ENCODE measurements at regions not wholly inside any gene's neighbourhood (a gene's known extent, or its start where the extent isn't known, plus 50 kb on each side); places are given as distances from the start of the nearest gene placed in this dataset.
"Not testable (repeated sequence)": the region's sequence is repeated elsewhere in the genome, so short reads cannot be mapped to it uniquely, and the experiment has no call there.

DNA sequence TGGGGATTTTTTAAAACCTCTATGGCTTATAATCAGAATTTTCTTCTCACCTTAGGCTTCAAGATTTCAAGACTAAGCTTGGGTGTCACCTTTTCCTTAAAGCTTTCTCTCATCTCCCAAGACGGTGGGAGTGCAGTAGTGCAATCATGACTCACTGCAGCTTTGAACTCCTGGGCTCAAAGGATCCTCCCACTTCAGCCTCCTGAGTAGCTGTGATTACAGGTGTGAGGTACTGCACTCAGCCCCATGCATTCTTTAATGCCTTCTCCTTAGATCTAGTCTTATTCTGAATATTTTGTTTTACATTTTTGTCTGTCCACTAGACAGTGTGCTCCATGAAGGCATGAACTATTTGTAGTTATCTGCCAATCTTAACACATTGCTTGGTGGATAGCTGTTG lies 55.7 kb upstream of the FAT3 start:
- no peak for DNase-seq

DNA sequence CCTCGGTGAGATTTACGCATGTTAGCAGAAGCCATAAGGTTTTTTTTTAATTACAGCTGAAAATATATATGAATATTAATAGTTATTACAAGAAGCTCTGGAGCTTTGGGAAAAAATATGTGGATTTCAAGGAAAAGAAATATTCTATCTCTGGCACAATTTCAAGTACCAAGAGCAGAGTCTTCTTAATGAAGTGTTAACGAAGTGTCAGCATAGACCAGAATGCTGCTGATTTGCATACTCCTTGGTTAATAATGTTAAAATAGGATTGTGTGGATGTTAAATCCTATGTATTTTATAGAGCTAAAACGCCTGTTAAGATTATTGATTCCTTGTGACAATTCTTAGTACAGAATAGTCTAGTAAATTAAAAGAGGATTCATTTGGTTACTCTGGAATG lies 57.0 kb upstream of the FAT3 start:
- no peak for DNase-seq

DNA sequence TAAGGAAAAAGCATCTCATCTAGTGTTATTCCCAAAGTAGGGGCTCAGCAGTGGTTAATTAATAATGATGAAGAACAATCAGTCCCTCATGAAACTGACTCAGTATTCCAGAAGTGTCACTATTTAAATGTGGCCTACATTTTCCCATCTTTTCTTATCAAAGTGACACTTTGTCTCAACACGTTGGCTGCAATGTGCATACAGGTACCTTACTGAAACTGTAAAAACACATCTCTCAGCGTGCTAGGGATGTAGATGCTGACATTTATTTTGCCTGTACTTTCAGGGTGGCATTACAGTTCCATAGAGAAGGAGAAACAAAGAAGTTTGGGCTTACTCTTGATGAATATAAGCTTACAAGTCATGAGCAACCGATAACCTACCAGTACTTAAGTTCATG lies 58.3 kb upstream of the FAT3 start:
- no peak for DNase-seq

DNA sequence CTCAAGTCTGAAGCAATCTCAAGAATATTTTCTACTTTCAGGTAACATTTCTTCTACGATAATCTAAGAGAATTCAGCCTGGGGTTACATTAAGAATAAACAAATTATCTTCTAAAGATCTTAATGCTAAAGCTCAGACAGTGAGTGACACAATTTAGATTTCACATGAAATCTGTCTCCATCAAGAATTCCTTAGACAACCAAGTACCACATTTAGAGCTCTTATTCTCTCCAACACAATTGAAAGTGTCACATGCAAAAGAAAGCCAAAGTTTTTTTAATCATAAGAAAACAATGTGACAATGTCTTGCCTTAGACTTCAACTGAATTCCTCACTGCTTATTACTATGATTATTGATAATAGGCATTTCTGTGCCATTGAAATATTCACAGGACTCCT lies 60.7 kb upstream of the FAT3 start:
- DNase-seq: no peak

DNA sequence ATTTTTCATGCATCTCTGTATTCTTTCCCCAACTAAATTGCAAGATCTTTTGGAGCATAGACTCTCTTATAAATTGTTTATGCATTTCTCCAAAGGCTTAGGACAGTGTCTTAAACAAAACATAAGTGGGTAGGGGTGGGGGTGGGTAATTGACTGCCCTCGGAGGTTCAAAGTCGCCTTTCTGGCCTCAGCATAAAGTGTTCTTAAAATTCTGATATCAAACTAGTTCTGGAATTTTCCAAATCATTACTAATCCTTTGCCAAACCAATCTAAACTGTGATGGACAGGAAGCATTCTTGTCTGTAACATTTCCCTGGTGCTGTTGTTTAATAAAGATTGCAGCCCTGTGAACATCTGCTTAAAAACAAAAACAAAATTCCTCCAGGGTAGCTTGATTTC lies 61.8 kb upstream of the FAT3 start:
- DNase-seq: no peak

DNA sequence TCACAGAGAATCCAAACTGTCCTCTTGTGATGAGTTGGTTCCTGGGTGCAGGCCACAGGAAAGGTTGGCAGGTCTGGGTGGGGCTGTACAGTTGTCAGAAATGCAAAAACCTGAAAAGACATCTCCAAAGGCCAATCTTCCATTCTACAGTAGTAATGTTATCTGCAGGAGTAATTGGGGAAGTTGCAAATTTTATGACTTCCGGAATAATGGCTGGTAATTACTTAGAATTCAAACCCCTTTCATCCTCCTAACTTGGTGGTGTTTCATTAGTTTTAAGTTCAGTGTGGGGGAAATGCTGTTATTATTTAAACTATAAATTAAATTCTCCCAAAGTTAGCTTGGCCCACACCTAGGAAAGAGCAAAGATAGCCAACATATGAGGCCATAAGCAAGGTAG lies 64.7 kb upstream of the FAT3 start:
- DNase-seq: no peak

DNA sequence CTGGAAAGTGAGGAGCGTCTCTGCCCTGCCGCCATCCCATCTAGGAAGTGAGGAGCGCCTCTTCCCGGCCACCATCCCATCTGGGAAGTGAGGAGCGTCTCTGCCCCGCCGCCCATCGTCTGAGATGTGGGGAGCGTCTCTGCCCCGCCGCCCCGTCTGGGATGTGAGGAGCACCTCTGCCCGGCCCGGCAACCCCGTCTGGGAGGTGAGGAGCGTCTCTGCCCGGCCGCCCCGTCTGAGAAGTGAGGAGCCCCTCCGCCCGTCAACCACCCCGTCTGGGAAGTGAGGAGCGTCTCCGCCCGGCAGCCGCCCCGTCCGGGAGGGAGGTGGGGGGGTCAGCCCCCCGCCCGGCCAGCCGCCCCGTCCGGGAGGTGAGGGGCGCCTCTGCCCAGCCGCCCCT lies 67.2 kb upstream of the FAT3 start:
- not testable (repeated sequence) for DNase-seq

DNA sequence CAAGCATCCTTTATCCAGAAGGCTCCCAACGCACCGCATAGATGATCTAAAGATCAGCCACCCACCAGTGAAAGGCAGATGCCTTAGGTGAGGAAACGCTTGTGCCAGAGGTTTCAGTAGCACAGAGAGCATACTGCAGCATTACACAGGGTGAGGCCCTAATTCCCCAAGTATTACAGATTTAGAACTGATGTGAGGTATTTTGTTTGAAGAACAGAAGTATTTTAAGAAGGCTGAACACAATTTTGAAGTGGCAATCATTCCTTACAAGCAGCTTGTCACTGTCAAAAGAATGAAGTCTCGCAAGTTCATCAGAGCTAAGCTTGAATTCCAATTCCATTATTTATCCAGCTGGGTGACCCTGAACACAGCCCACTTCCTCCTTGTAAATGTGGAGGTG lies 70.0 kb upstream of the FAT3 start:
- no peak for DNase-seq

DNA sequence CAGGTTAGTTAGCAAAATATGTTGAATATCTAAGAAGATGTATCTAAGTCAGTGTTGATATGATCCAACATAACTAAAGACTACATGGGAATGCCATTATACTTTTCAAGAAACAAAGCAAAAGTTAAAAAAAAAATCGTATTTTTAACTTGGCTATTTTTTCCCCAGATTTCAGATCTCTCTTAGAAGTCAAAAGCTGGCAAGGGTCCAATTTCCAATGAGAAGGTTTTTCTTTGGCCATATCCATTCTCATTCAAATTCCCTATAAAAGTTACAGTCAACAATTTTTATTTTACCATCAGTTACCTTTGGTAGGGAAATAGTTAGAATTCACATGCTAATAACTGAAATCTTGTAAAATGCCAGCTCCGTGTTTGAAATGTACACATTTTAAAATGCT lies 70.5 kb upstream of the FAT3 start:
- no peak for DNase-seq

DNA sequence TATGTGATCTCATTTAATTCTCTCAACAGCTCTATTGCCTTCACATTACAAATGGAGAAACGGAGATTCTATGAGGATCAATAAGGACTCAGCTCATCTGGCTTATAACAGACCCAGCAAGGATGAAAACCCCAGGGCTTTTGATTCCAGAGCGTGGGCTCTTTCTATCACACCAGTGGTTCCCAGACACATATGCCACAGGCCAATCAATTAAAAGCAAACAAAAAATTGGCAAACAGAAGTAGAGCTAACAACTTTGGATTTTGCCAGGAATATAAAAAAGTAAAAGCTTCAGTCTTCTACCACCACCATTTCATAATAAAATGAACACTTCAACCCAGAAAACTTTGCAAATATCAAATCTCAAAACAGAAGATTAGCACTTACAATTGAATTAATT lies 71.1 kb upstream of the FAT3 start:
- no peak for DNase-seq

DNA sequence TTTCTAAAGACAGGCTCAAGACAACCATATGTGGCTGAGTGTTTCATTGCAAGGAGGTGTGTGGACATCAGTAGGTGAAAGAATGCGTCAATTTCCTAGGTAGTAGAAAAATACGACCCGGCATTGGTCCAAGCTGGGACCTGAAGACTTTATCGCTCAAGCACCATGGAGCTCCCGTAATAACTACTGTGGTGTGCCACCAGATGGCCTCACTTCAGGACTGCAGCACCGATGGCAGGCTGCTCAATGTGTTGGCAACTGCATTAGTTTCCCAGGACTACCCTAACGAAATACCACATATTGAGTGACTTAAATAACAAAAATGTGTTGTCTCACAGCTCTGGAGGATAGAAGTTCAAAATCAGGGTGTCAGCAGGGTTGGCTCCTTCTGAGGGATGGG lies 72.4 kb upstream of the FAT3 start:
- no peak for DNase-seq

DNA sequence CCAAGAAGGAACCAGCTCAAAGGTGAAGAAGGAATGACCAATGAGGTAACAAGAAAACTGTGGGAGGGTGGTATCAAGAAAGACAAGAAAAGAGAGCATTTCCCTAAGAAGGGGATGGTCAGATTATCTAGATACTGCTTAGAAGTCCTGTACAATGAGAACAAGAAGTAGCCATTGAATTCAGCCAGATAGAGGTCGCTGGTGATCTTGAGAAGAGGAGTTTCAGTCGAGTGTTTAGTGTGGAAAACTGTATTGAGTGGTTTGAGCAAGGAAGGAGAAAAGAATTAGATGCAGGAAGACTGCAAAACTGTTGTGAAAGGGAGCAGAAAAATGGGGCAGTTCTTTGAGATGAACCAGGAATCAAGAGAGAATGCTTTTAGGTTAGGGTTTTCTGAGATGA lies 74.6 kb upstream of the FAT3 start:
- DNase-seq: no peak

DNA sequence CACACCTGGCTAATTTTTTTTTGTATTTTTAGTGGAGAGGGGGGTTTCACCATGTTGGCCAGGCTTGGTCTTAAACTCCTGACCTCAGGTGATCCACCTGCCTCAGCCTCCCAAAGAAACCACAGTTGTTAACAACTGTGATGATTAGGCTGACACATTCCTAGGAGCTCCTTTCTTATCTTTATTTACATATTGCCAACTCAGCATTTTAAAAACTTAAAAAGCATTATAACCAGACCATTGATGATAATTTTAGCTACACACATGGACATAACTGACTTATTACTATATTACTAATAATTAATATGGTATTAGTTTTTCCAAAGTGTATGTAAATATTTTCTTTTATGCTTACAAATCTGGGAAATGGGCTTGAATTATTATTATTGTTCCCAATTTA lies 82.9 kb upstream of the FAT3 start:
- DNase-seq: no peak

DNA sequence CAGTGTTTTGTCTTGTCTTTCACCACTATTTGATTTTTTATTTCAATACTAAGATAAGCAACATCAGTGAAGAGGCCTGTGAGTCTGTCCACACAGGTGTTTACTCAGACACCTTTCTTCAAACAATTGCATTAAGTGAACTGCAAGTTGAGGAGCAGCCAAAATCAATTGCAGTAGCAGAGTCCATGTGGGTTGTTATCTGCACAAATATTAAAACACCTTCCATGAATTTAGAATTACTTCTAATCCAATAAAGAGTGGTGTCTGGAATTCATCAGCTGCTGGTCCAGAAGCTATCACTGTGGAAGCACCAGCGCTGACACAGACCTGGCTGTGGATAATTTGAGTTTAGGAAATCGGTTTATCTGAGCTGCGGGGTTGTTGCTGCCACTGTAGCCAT lies 83.5 kb upstream of the FAT3 start:
- DNase-seq: no peak

DNA sequence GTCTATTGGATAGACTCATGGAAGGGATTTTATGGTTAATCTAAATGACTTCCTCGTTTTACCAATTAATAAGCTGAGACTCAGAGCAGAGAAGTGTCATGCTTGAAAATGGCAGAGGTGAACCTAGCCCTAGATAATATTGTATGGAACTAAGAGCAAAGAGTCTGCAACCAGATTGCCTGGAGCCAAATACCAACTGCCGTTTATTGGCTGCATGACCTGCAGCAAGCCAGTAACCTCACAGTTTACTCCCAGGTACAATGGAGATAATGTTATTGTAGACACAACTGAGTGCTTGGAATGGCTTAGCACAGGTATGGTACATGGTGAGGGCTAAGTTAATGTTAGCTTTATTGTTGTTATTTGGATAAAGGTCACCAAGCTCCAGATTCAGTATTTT lies 84.6 kb upstream of the FAT3 start:
- DNase-seq: no peak

DNA sequence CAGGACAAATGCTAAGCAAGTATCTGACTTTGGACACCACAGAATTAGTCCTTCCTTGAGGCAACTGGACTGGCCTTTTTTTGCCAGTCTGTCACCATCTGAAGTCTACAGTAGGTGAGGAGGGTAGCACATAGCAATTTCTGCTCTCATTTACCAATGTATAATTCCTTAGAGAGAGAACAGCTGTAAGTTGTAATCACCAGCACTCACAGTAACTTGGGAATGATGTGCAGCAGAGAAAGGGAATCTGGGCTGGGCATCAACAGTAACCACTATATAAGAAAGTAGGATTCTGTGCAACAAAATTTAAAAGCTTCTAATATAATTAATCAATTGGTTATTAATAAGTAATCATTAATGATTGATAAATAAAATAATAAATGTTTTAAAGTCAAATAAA lies 86.3 kb upstream of the FAT3 start:
- no peak for DNase-seq

DNA sequence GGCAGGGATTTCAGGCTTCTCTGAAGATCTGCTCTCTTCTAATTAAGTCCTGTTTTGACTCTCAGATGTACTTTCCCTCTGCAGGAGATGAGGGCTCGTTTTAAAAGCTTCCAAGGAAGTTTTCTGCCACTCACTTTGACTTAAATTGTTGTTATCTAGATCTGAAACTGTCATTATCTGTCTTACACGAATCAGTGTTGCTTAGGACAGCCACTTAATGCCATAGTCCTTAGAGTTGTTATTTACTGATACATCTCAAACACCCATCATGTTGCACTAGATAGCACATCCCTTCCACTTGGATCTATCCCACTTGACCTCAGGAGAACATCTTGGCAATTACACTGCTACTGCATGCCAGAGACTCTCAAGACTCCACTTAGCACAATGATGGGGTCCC lies 86.9 kb upstream of the FAT3 start:
- DNase-seq: no peak

DNA sequence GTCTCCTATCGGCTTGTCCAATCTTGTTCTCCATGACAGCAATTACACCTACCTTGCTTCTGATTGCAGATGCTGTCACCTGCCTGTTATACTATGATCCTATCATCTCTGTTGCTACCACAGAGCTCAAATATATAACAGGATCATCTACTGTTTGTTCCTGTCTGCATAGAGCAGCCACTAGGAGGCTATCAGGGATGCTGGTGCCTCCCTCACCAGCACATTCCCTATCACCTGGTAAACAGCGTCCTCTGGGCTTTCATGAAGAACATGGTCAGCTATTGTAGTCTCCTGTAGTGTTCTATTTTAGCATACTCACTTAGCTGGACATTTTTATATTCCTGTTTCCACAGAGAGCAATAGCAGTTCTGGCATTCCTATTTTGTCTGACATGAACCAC lies 87.8 kb upstream of the FAT3 start:
- DNase-seq: no peak

DNA sequence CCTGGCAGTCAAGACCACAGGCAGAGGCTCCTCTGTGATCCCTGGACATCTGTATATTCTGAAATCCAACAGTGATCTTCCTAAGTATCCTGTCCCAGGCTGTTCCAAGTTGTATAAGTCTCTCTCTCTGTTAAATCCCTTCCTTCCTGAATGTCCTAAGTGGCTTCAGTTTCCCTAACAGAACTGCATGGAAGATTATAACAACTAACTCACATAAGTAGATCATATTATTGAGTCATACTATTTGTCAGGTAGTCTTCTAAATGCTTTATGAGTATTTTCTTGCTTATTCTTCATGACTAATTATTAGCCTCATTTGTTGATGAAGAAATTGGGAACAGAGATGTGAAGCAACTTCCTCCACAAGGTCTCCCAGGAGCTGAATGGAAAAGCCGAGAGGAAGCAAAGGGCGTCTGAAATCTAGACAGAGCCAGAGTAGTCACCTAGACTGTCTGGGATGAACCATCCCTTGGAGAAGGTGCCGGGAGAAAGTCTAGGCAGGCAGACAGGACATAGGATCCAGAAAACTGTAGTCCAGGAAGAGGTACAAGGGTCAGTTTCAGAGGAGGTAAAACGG lies 93.2 kb upstream of the FAT3 start:
- no peak for DNase-seq

DNA sequence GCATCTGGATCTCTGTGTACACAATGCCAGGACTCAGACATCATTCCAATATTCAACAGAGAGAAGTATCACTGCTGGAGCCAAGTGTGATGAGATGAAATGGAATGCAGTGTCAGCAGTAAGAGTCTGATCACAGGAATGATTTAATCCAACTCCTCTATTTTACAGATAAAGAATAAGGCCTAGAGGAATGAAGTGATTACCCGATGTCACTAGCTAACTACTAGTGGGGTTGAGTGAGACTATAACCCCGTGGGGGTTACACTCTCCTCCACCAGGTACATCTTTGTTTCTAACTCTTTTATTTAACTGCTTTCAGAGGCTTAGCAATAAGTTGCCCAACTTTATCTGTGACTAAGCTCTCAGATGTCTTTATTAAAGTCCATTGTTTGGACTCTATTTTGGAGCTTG lies 94.2 kb upstream of the FAT3 start:
- no peak for DNase-seq

DNA sequence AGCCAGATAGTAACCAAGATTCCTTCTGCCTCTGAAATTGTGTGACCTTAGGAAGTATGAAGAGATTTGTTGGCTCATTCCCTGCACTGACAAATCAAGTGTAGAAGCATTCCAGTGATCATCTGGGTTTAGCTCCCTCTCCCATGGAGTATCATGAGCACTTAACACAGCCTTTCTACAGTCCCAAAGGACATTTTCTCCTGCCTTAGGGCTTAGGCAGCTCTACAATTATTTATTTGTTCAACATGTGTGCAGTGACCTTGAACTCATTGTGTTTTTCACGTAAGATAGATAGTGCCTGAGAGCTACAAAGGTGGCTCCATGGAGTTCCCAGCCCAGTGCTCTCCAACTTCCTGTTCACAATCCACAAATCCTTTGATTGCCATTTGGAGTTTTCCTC lies 94.8 kb upstream of the FAT3 start:
- no peak for DNase-seq

DNA sequence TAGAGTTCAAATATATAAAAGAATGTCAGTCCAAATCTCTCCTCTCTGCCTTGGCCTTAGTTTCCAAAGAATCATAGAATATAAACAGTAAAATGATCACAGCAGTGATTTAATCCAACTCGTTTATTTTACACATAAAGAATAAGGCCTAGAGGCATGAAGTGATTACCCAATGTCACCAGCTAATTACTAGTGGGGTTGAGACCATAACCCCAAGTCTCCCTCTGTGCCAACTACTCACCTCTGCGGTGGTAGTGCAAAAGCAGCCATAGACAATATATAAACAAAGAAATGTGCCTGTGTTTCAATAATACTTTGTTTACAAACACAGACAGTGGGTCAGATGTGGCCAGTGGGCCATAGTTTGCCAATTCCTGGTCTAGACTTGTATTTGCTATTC lies 96.6 kb upstream of the FAT3 start:
- DNase-seq: no peak

DNA sequence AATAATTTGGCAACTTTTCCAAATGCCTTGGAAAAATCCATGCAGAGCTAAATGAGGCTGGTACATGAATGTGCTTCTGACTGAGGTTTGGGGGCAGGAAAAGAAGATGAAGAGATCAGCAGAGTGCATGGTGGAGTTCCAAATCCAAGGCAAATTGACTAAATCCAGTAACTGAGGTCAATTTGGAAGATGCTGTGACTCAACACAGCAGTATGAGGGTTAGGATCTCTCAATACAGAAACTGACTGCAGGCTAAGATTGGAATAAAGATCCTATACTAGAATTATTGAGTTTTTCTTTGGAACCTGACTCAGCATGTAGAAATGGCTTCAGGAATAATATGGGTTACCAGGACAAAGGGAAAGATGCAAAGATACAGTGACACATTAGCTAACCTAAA lies 99.3 kb upstream of the FAT3 start:
- no peak for DNase-seq

DNA sequence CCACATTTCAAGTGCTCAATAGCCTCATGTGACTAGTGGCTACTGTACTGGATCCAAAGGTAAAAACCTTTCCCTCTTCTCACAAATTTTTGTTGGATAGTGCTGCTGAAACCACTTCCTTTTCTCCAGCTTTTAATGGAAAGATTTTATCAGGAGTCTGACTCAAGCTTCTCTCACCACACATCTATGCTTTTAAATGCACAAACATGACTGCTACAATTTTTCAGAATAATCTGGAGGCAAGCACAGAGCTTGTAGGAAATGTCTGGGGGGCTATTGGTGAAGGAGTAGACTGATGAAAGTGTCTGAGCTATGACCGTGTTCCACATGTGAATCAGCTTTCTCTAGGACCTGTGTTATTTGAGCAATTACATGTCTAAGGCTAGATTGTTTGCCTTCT lies 101.1 kb upstream of the FAT3 start:
- DNase-seq: no peak

DNA sequence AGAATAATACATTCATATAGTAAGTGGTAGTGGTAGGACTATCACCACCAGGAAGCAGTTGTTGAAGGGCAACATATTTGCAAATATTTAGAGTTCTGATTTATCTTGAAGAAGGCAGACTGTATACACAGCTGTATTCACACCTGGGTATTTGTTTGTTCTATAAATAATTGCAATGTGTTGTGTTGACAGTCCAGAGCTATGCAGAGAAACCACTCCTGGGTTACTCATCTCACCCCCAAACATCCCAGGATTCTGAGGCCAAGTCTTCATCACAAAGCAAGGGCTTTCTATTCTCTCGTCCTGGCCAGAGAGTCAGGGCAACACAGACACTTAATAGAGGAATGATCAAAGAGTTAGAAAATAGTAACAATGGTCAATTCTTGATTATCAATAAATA lies 102.1 kb upstream of the FAT3 start:
- DNase-seq: no peak

DNA sequence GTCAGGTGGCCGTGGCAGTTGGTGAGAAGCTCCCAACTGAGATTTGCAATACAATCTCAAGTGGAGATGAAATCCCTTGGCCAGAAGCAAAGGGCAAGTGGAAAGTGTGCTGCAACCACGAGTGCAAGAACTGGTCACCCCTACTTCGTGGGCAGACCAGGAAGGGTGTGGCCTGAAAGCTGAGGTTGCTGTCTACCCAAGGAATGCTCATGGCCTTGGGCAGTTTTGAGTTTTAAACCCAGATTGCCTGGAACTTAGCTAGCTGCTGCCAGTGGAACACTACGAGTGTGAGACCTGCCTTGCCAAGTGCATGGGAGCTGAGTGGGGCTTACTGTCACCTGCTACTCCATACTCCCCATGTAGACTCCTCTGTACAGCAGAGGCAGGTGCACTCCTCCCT lies 113.3 kb upstream of the FAT3 start:
- no peak for DNase-seq
